Stomach (tissue), 8 donors: ENCODE measurements at regions not wholly inside any gene's neighbourhood (a gene's known extent, or its start where the extent isn't known, plus 50 kb on each side); places are given as distances from the start of the nearest gene placed in this dataset.

ENCODE experiments used
- DNase-seq, 2 donors: peaks; one replicate each; pipeline versions ENCODE4 v3.0.0 to v3.0.0-alpha.2; 2013 to 2019
- H3K27ac ChIP-seq, 5 donors: fragments of 200-600 bp in 4 of 5; sonication (generic) in 4 of 5; one replicate each; pipeline ENCODE4 v1.5.1; 2013 to 2019; ENCODE audit warnings: mild to moderate bottlenecking in 1 of 5, moderate library complexity in 1 of 5
- H3K27me3 ChIP-seq, 3 donors: fragments of 200-600 bp; sonication (generic); one replicate each; pipeline ENCODE4 v1.5.1; 2017 to 2019; ENCODE audit warnings: mixed run types in 1 of 3
- H3K36me3 ChIP-seq, 4 donors: fragments of 200-600 bp; sonication (generic); 1 replicate in 3 of 4; 2 replicates in 1 of 4; pipeline ENCODE4 v1.5.1; 2016 to 2019
- H3K4me1 ChIP-seq, 4 donors: fragments of 200-600 bp; sonication (generic); one replicate each; pipeline ENCODE4 v1.5.1; 2016 to 2019
- H3K4me3 ChIP-seq, 4 donors: fragments of 200-600 bp; sonication (generic) in 3 of 4; one replicate each; pipeline ENCODE4 v1.5.1; 2016 to 2019; ENCODE audit warnings: mild to moderate bottlenecking in 1 of 4
- H3K9me3 ChIP-seq, 4 donors: fragments of 200-600 bp; sonication (generic); one replicate each; pipeline ENCODE4 v1.5.1; 2016 to 2019
- CTCF ChIP-seq, 7 experiments: fragments of 450-650 bp in 4 of 7; fragments of 200-600 bp in 3 of 7; sonication (generic) in 3 of 7; IDR thresholded peaks; one replicate each; pipeline ENCODE4 v1.5.1; 2016 to 2019; ENCODE audit warnings: antibody characterized with exemption in 7 of 7, control low read depth in 2 of 7, mild to moderate bottlenecking in 1 of 7
- EP300 ChIP-seq: sonication (generic); formaldehyde crosslinking; IDR thresholded peaks from one replicate; pipeline ENCODE4 v1.6.1; 2017; ENCODE audit warnings: antibody characterized with exemption
- POLR2A ChIP-seq, 4 donors: fragments of 450-650 bp; IDR thresholded peaks; one replicate each; pipeline ENCODE4 v1.6.1; 2016; ENCODE audit warnings: antibody characterized with exemption in 4 of 4, control low read depth in 2 of 4, mild to moderate bottlenecking in 1 of 4, moderate library complexity in 1 of 4
- POLR2AphosphoS5 ChIP-seq, 3 donors: sonication (generic); formaldehyde crosslinking; IDR thresholded peaks; one replicate each; pipeline ENCODE4 v1.6.1; 2016; ENCODE audit warnings: antibody characterized with exemption in 3 of 3
- WGBS, 5 donors: extraction: QIAGEN DNeasy Blood & Tissue Kit in 3 of 5; methylation state at CpG; one replicate each; pipeline versions ENCODE4 v1.1.5 to v1.1.7; 2013 to 2018; 5-methylcytosine and 5-hydroxymethylcytosine counted together
- intact Hi-C: fragments of 100-400 bp; cut with DNase I; formaldehyde crosslinking; loops from one replicate; pipeline ENCODE4 v1.15.1; 2023; ENCODE audit warnings: low total_unique reads
- donor health status: healthy with polysubstance abuse.
- donor health status: Bipolar disorder and iron deficiency.
- donor health status: healthy.

GRCh38 chr4:159014859-159015258, 88.0 kb upstream of the RAPGEF2 start:
- Histone ChIP-seq H3K27ac (no peak overlapping the region), H3K4me1 (peaks cover 0 to 29% (median 10%) of the 10 kb centered on the region in 4 donors), H3K4me3 (no peak overlapping the region), H3K27me3 (no peaks in the 10 kb centered on the region), H3K36me3 (no peaks in the 10 kb centered on the region), H3K9me3 (no peaks in the 10 kb centered on the region)
- TF ChIP-seq CTCF (IDR thresholded peaks at IDR 0.05), result no peak
- no peak for TF ChIP-seq POLR2AphosphoS5 (IDR thresholded peaks at IDR 0.05)
- no peak for TF ChIP-seq EP300
- TF ChIP-seq POLR2A (IDR thresholded peaks at IDR 0.05), result no peak
- intact Hi-C loops, result no loop called here
- WGBS, 5 donors, result 72 to 97% (median 91%) methylated on average over 4 of the region's 4 CpGs
- DNase-seq, result no peak

GRCh38 chr4:159015841-159016240, 87.0 kb upstream of the RAPGEF2 start:
- Histone ChIP-seq H3K27me3 (no peaks in the 10 kb centered on the region), H3K9me3 (no peaks in the 10 kb centered on the region), H3K27ac (no peak overlapping the region), H3K4me1 (peaks cover 0 to 20% (median 3%) of the 10 kb centered on the region in 4 donors), H3K36me3 (no peaks in the 10 kb centered on the region), H3K4me3 (no peak overlapping the region)
- intact Hi-C loops, result no loop called here
- no peak for TF ChIP-seq POLR2A (IDR thresholded peaks at IDR 0.05)
- no peak for TF ChIP-seq EP300
- no peak for DNase-seq
- WGBS, 5 donors, result 82 to 93% (median 88%) methylated on average over 5 of the region's 5 CpGs

GRCh38 chr4:159016593-159017024, 86.3 kb upstream of the RAPGEF2 start:
- Histone ChIP-seq H3K4me3 (no peak overlapping the region), H3K4me1 (peaks cover 0 to 12% (median 0%) of the 10 kb centered on the region in 4 donors), H3K36me3 (no peaks in the 10 kb centered on the region), H3K27ac (peak overlapping the region in 1 of 5 donors; percentile 43), H3K27me3 (no peaks in the 10 kb centered on the region), H3K9me3 (no peaks in the 10 kb centered on the region)
- WGBS, 5 donors, result 46 to 57% (median 49%) methylated on average over 8 of the region's 8 CpGs
- peak in 1 of 2 donors; percentile 48 for DNase-seq
- intact Hi-C loops, result no loop called here
- TF ChIP-seq POLR2A (IDR thresholded peaks at IDR 0.05) (no peak), EP300 (no peak), POLR2AphosphoS5 (IDR thresholded peaks at IDR 0.05) (no peak), CTCF (IDR thresholded peaks at IDR 0.05) (no peak)

- Histone ChIP-seq H3K9me3 (no peaks in the 10 kb centered on the region), H3K27me3 (no peaks in the 10 kb centered on the region), H3K36me3 (no peaks in the 10 kb centered on the region), H3K4me1 (peaks cover 0 to 12% (median 0%) of the 10 kb centered on the region in 4 donors), H3K4me3 (no peak overlapping the region), H3K27ac (no peak overlapping the region)
- no peak for TF ChIP-seq POLR2AphosphoS5 (IDR thresholded peaks at IDR 0.05)
- TF ChIP-seq EP300, result no peak
- TF ChIP-seq POLR2A (IDR thresholded peaks at IDR 0.05), result no peak
- DNase-seq, result no peak
- intact Hi-C loops, result no loop called here
- WGBS, 5 donors, result 81 to 96% (median 85%) methylated on average over 5 of the region's 5 CpGs
These were observed 85.4 kb upstream of the RAPGEF2 start for GRCh38 chr4:159017323-159018026.

GRCh38 chr4:159018062-159018629, 84.7 kb upstream of the RAPGEF2 start:
- no peaks in the 10 kb centered on the region for H3K27me3 ChIP-seq
- H3K36me3 ChIP-seq, result no peaks in the 10 kb centered on the region
- WGBS, 5 donors, result 46 to 73% (median 71%) methylated on average over 1 to 4 of the region's 4 CpGs
- DNase-seq, result peak in 1 of 2 donors; percentile 28
- H3K4me3 ChIP-seq, result no peak overlapping the region
- intact Hi-C loops, result no loop called here
- H3K9me3 ChIP-seq, result no peaks in the 10 kb centered on the region
- H3K4me1 ChIP-seq, result peaks cover 0 to 12% (median 0%) of the 10 kb centered on the region in 4 donors
- TF ChIP-seq POLR2AphosphoS5 (IDR thresholded peaks at IDR 0.05), result no peak
- no peak overlapping the region for H3K27ac ChIP-seq

GRCh38 chr4:159019356-159019755, 83.5 kb upstream of the RAPGEF2 start:
- TF ChIP-seq POLR2AphosphoS5 (IDR thresholded peaks at IDR 0.05) (no peak), CTCF (IDR thresholded peaks at IDR 0.05) (no peak)
- intact Hi-C loops, result no loop called here
- Histone ChIP-seq H3K4me1 (peaks cover 0 to 12% (median 0%) of the 10 kb centered on the region in 4 donors), H3K36me3 (no peaks in the 10 kb centered on the region), H3K9me3 (no peaks in the 10 kb centered on the region), H3K27me3 (no peaks in the 10 kb centered on the region), H3K27ac (no peak overlapping the region), H3K4me3 (no peak overlapping the region)
- WGBS, 5 donors, result 57 to 64% (median 59%) methylated on average over 5 of the region's 5 CpGs
- DNase-seq, result no peak
